B cell (primary cell): ENCODE measurements at regions not wholly inside any gene's neighbourhood (a gene's known extent, or its start where the extent isn't known, plus 50 kb on each side); places are given as distances from the start of the nearest gene placed in this dataset.

ENCODE experiments used
- ATAC-seq: fragments of 200-7000 bp; cut with Tn5 transposase; one replicate; pipeline ENCODE4 v1.10.0; 2021; ENCODE audit warnings: low read depth, mild to moderate bottlenecking, moderate number of reproducible peaks, moderate library complexity
- CTCF ChIA-PET: fragments of 350-600 bp; sonication (Branson Sonifier 250); formaldehyde crosslinking; loops from one replicate; lab custom pipeline; 2021; ENCODE audit warnings: antibody characterized with exemption, inconsistent platforms; lab: Charles Lee
- POLR2A ChIA-PET: fragments of 350-600 bp; sonication (Branson Sonifier 250); formaldehyde crosslinking; loops from one replicate; lab custom pipeline; 2021; ENCODE audit warnings: antibody characterized with exemption; lab: Charles Lee
- DNase-seq: peaks from one replicate; pipeline ENCODE4 v3.0.0; 2013
- H2AFZ ChIP-seq: 2 replicates; pipeline ENCODE4 v1.6.1; 2012; ENCODE audit warnings: mild to moderate bottlenecking, low read depth, low read length; ENCODE audit not compliant: insufficient read depth, poor library complexity, severe bottlenecking
- H3K27ac ChIP-seq, 2 donors: 1 replicate in 1 of 2; 2 replicates in 1 of 2; pipeline ENCODE4 v1.5.1; 2012 to 2013; ENCODE audit warnings: low read length in 2 of 2, mild to moderate bottlenecking in 2 of 2, moderate library complexity in 1 of 2
- H3K27me3 ChIP-seq, 4 experiments: fragments of 200-600 bp in 1 of 4; sonication (generic) in 1 of 4; replicated peaks in 1 of 4; 1 replicate in 2 of 4; 2 replicates in 2 of 4; pipeline versions ENCODE4 v1.6.1 to v1.7.0; 2013 to 2016; ENCODE audit warnings: low read length in 3 of 4, mild to moderate bottlenecking in 2 of 4, mixed read lengths in 1 of 4, moderate library complexity in 1 of 4; ENCODE audit not compliant: insufficient read depth in 4 of 4, control insufficient read depth in 3 of 4; ENCODE audit errors: control extremely low read depth in 1 of 4
- H3K36me3 ChIP-seq, 2 experiments: replicated peaks in 1 of 2; 1 replicate in 1 of 2; 2 replicates in 1 of 2; pipeline versions ENCODE4 v1.6.1 to v1.7.1; 2013; ENCODE audit warnings: low read length in 1 of 2; ENCODE audit not compliant: insufficient read depth in 2 of 2, control insufficient read depth in 1 of 2; ENCODE audit errors: control extremely low read depth in 1 of 2, extremely low read depth in 1 of 2
- H3K4me1 ChIP-seq, 2 donors: fragments of 200-600 bp in 1 of 2; sonication (generic) in 1 of 2; 1 replicate in 1 of 2; 2 replicates in 1 of 2; pipeline versions ENCODE4 v1.5.1 to v1.6.1; 2013 to 2017; ENCODE audit warnings: low read length in 2 of 2; ENCODE audit not compliant: control insufficient read depth in 2 of 2, insufficient read depth in 2 of 2
- H3K4me2 ChIP-seq: replicated peaks from 2 replicates; pipeline ENCODE3; 2012; ENCODE audit warnings: mild to moderate bottlenecking, low read depth, low read length; ENCODE audit not compliant: poor library complexity, severe bottlenecking
- H3K4me3 ChIP-seq, 5 experiments: fragments of 200-600 bp in 1 of 5; sonication (generic) in 1 of 5; 1 replicate in 3 of 5; 2 replicates in 2 of 5; pipeline versions ENCODE4 v1.5.1 to v1.7.0; 2011 to 2016; ENCODE audit warnings: low read length in 4 of 5, mild to moderate bottlenecking in 4 of 5, low read depth in 2 of 5, control low read depth in 1 of 5, moderate library complexity in 1 of 5; ENCODE audit not compliant: insufficient read depth in 1 of 5; ENCODE audit errors: control extremely low read depth in 1 of 5, extremely low read depth in 1 of 5
- H3K79me2 ChIP-seq: fragments of 200-600 bp; sonication (generic); one replicate; pipeline ENCODE4 v1.6.0; 2016; ENCODE audit warnings: low read length; ENCODE audit not compliant: control insufficient read depth, insufficient read depth
- H3K9ac ChIP-seq: fragments of 200-600 bp; sonication (generic); 2 replicates; pipeline ENCODE4 v1.6.1; 2017; ENCODE audit warnings: mild to moderate bottlenecking, low read length, moderate library complexity
- H3K9me3 ChIP-seq, 3 donors: one replicate each; pipeline versions ENCODE4 v1.6.1 to v1.7.1; 2013; ENCODE audit warnings: low read length in 2 of 3; ENCODE audit not compliant: control insufficient read depth in 2 of 3, insufficient read depth in 1 of 3; ENCODE audit errors: control extremely low read depth in 1 of 3
- H4K20me1 ChIP-seq: 2 replicates; pipeline ENCODE4 v1.6.0; 2012; ENCODE audit warnings: mild to moderate bottlenecking, low read length; ENCODE audit not compliant: insufficient read depth, control insufficient read depth, poor library complexity, severe bottlenecking
- H3K27ac Mint-ChIP-seq: one replicate; pipeline ENCODE4 v1.8.0; 2021; ENCODE audit warnings: mixed read lengths
- H3K27me3 Mint-ChIP-seq: one replicate; pipeline ENCODE4 v1.8.0; 2021; ENCODE audit warnings: mixed read lengths
- H3K4me1 Mint-ChIP-seq: one replicate; pipeline ENCODE4 v1.8.0; 2021; ENCODE audit warnings: mixed read lengths
- H3K4me3 Mint-ChIP-seq: one replicate; pipeline ENCODE4 v1.8.0; 2021; ENCODE audit warnings: mixed read lengths
- H3K9me3 Mint-ChIP-seq: one replicate; pipeline ENCODE4 v1.8.0; 2022; ENCODE audit warnings: mixed read lengths; ENCODE audit not compliant: insufficient read depth
- EZH2 ChIP-seq: IDR thresholded peaks from 2 replicates; pipeline ENCODE4 v1.6.1; 2012; ENCODE audit warnings: borderline replicate concordance, low read depth, mild to moderate bottlenecking, moderate library complexity, low read length; ENCODE audit not compliant: insufficient read depth, poor library complexity, severe bottlenecking
- WGBS: methylation state at CpG from one replicate; pipeline ENCODE4 v1.1.5; 2013; ENCODE audit warnings: missing lambda C conversion rate; ENCODE audit not compliant: insufficient coverage; 5-methylcytosine and 5-hydroxymethylcytosine counted together
- intact Hi-C: fragments of 100-400 bp; cut with micrococcal nuclease; formaldehyde crosslinking; loops from one replicate; pipeline ENCODE4 v1.10.0; 2022
- TF ChIP-seq, protein P1 (sequence below): fragments of 200-600 bp; IDR thresholded peaks from one replicate; pipeline ENCODE4 v1.8.0; 2022; ENCODE audit warnings: antibody characterized with exemption, mild to moderate bottlenecking

GRCh38 chr4:52483186-52483890 lies 175.8 kb downstream of the USP46 start:
- TF ChIP-seq, protein P1, sequence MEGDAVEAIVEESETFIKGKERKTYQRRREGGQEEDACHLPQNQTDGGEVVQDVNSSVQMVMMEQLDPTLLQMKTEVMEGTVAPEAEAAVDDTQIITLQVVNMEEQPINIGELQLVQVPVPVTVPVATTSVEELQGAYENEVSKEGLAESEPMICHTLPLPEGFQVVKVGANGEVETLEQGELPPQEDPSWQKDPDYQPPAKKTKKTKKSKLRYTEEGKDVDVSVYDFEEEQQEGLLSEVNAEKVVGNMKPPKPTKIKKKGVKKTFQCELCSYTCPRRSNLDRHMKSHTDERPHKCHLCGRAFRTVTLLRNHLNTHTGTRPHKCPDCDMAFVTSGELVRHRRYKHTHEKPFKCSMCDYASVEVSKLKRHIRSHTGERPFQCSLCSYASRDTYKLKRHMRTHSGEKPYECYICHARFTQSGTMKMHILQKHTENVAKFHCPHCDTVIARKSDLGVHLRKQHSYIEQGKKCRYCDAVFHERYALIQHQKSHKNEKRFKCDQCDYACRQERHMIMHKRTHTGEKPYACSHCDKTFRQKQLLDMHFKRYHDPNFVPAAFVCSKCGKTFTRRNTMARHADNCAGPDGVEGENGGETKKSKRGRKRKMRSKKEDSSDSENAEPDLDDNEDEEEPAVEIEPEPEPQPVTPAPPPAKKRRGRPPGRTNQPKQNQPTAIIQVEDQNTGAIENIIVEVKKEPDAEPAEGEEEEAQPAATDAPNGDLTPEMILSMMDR, result no peak
- TF ChIP-seq EZH2, result no peak
- Histone ChIP-seq H3K4me2 (no peak overlapping the region), H3K4me1 (no peaks in the 10 kb centered on the region), H3K79me2 (no peaks in the 10 kb centered on the region), H3K9ac (no peak overlapping the region), H3K36me3 (no peaks in the 10 kb centered on the region), H3K27me3 (peaks cover 0 to 4% (median 0%) of the 10 kb centered on the region in 4 experiments), H3K9me3 (no peaks in the 10 kb centered on the region), H3K4me3 (no peak overlapping the region), H2AFZ (no peak overlapping the region), H4K20me1 (no peaks in the 10 kb centered on the region), H3K27ac (no peak overlapping the region)
- CTCF ChIA-PET, result no interaction called here
- H3K27ac Mint-ChIP-seq, result no peak overlapping the region
- intact Hi-C loops, result no loop called here
- peaks cover 24% of the 10 kb centered on the region for H3K27me3 Mint-ChIP-seq
- POLR2A ChIA-PET, result no interaction called here
- no peak overlapping the region for H3K4me3 Mint-ChIP-seq
- H3K9me3 Mint-ChIP-seq, result no peaks in the 10 kb centered on the region
- no CpG with 5 or more reads among the region's 2 CpGs for WGBS
- ATAC-seq, result no peak
- no peaks in the 10 kb centered on the region for H3K4me1 Mint-ChIP-seq
- no peak for DNase-seq

DNA sequence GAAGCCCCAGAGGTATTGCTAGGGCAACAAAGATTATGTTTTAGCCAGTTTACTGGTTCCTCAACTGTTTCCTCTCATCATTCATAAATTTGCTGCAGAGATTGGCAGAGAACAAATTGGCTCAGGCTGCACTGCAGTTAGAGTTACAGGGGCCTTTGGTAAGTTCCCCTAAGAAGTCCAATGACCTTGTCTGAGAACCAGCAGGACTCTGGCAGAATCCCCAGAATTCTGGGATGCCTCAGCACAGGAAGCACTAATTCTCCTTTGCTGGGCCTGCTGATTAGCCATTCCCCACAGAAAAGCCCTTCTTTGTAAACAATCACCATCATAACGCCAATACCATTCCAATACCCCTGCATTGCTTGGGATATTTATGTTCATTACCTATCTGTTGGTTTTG lies 151.3 kb downstream of the USP46 start:
- Histone ChIP-seq H3K9me3 (no peaks in the 10 kb centered on the region), H2AFZ (no peak overlapping the region), H3K4me1 (no peaks in the 10 kb centered on the region), H3K4me2 (no peak overlapping the region), H3K79me2 (no peaks in the 10 kb centered on the region), H3K4me3 (no peak overlapping the region), H3K27ac (no peak overlapping the region), H3K36me3 (no peaks in the 10 kb centered on the region), H3K27me3 (no peaks in the 10 kb centered on the region), H4K20me1 (no peaks in the 10 kb centered on the region), H3K9ac (no peak overlapping the region)
- POLR2A ChIA-PET, result no interaction called here
- ATAC-seq, result no peak
- Mint-ChIP-seq H3K4me3 (no peak overlapping the region), H3K27ac (no peak overlapping the region), H3K4me1 (no peaks in the 10 kb centered on the region), H3K9me3 (no peaks in the 10 kb centered on the region), H3K27me3 (peaks cover 14% of the 10 kb centered on the region)
- intact Hi-C loops, result no loop called here
- DNase-seq, result no peak
- CTCF ChIA-PET, result no interaction called here
- no CpG with 5 or more reads among the region's 1 CpG for WGBS
- no peak for TF ChIP-seq EZH2
- TF ChIP-seq, protein P1, result no peak
